Psoas muscle (tissue), 7 donors: ENCODE measurements at regions not wholly inside any gene's neighbourhood (a gene's known extent, or its start where the extent isn't known, plus 50 kb on each side); places are given as distances from the start of the nearest gene placed in this dataset.

Experiments
- ATAC-seq, 4 donors: fragments of 200-7000 bp; cut with Tn5 transposase; one replicate each; pipeline ENCODE4 v1.9.1; 2020; ENCODE audit warnings: moderate library complexity in 3 of 4, mild to moderate bottlenecking in 2 of 4
- DNase-seq, 2 donors: peaks; one replicate each; pipeline ENCODE4 v3.0.0-alpha.2; 2020
- H3K27ac ChIP-seq: fragments of 200-600 bp; one replicate; pipeline ENCODE4 v1.8.0; 2022
- H3K27me3 ChIP-seq, 3 donors: fragments of 200-600 bp in 1 of 3; one replicate each; pipeline versions ENCODE4 v1.6.1 to v1.8.0; 2013 to 2022; ENCODE audit warnings: low read length in 2 of 3, mild to moderate bottlenecking in 2 of 3, moderate library complexity in 1 of 3; ENCODE audit not compliant: insufficient read depth in 3 of 3
- H3K36me3 ChIP-seq, 2 donors: fragments of 200-600 bp in 1 of 2; one replicate each; pipeline versions ENCODE4 v1.6.1 to v1.8.0; 2013 to 2022; ENCODE audit warnings: low read depth in 1 of 2, mild to moderate bottlenecking in 1 of 2, moderate library complexity in 1 of 2; ENCODE audit not compliant: insufficient read depth in 1 of 2
- H3K4me1 ChIP-seq: fragments of 200-600 bp; one replicate; pipeline ENCODE4 v1.8.0; 2022
- H3K4me3 ChIP-seq: fragments of 200-600 bp; one replicate; pipeline ENCODE4 v1.8.0; 2022; ENCODE audit warnings: mild to moderate bottlenecking
- H3K9me3 ChIP-seq: fragments of 200-600 bp; one replicate; pipeline ENCODE4 v1.8.0; 2022
- WGBS, 3 donors: extraction: QIAGEN DNeasy Blood & Tissue Kit; methylation state at CpG; one replicate each; pipeline versions ENCODE4 v1.1.6 to v1.1.7; 2013; 5-methylcytosine and 5-hydroxymethylcytosine counted together
- intact Hi-C, 2 donors: fragments of 100-400 bp; cut with DNase I; formaldehyde crosslinking; loops; one replicate each; pipeline versions ENCODE4 v1.11.0 to v1.14.2; 2022
- TF ChIP-seq, protein P1 (sequence below): fragments of 200-600 bp; IDR thresholded peaks from one replicate; pipeline ENCODE4 v1.8.0; 2022; ENCODE audit warnings: antibody characterized with exemption
- donor health status: healthy with polysubstance abuse.
- donor health status: DM: no; HTN: no; CAD: no; lungs with moderate emphysema.
- donor health status: Bipolar disorder and iron deficiency.
- donor health status: healthy.
- donor health status: DM: yes; HTN: yes; CAD: no.
- donor health status: DM: no; HTN: no; CAD: no.
- donor health status: DM: yes; HTN: yes; CAD: no.

DNA sequence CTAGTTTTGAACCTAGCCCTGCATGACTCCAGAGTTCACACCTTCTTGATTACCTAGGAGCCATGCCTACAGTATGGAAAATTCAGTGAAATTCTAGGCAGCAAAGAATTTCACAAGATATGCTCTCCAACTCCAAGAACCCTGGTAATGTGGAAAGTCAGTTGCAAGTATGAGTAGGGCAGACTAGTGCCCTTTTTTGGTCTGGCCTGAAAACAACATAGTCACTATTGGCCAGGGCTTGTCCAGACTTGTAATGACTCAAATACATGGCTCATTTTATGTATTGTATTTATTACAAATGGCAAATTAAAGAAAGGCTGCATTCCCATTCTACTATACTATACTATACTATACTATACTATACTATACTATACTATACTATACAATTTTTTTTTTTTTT lies 160.4 kb downstream of the ESM1 start:
- intact Hi-C loops, result no loop called here
- Histone ChIP-seq H3K27ac (no peak overlapping the region), H3K4me1 (no peaks in the 10 kb centered on the region), H3K9me3 (no peaks in the 10 kb centered on the region), H3K27me3 (no peaks in the 10 kb centered on the region), H3K4me3 (no peak overlapping the region), H3K36me3 (no peaks in the 10 kb centered on the region)
- ATAC-seq (no peak), DNase-seq (no peak)
- TF ChIP-seq, protein P1, sequence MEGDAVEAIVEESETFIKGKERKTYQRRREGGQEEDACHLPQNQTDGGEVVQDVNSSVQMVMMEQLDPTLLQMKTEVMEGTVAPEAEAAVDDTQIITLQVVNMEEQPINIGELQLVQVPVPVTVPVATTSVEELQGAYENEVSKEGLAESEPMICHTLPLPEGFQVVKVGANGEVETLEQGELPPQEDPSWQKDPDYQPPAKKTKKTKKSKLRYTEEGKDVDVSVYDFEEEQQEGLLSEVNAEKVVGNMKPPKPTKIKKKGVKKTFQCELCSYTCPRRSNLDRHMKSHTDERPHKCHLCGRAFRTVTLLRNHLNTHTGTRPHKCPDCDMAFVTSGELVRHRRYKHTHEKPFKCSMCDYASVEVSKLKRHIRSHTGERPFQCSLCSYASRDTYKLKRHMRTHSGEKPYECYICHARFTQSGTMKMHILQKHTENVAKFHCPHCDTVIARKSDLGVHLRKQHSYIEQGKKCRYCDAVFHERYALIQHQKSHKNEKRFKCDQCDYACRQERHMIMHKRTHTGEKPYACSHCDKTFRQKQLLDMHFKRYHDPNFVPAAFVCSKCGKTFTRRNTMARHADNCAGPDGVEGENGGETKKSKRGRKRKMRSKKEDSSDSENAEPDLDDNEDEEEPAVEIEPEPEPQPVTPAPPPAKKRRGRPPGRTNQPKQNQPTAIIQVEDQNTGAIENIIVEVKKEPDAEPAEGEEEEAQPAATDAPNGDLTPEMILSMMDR, result no peak

DNA sequence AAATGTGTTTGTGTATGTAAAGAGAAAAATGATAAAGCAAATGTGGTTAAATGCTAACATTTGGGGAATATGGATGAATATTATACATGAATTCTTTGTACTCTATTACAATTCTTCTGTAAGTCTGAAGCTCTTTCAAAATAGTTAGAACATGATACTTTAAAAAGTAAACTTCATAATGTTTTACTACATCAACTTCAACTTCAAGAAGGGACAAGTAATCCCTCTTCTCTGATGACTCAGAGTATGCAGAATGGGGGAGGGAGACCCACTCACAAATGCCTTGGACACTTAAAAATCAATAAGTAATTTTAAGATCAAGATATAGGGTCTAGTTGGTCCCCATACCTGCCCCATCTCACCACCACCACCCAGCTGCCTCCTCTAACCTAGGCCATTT lies 162.4 kb downstream of the ESM1 start:
- DNase-seq (no peak), ATAC-seq (no peak)
- H3K36me3 ChIP-seq, result no peaks in the 10 kb centered on the region
- no peaks in the 10 kb centered on the region for H3K27me3 ChIP-seq
- no peaks in the 10 kb centered on the region for H3K4me1 ChIP-seq
- TF ChIP-seq, protein P1, result no peak
- H3K27ac ChIP-seq, result no peak overlapping the region
- intact Hi-C loops, result no loop called here
- no peaks in the 10 kb centered on the region for H3K9me3 ChIP-seq
- no peak overlapping the region for H3K4me3 ChIP-seq

- TF ChIP-seq, protein P1, result no peak
- 90 to 94% (median 92%) methylated on average over 2 of the region's 2 CpGs for WGBS, 3 donors
- ATAC-seq, result no peak
Measured at GRCh38 chr5:54822324-54822687, 163.1 kb downstream of the ESM1 start.

GRCh38 chr5:54821445-54822323 lies 163.7 kb downstream of the ESM1 start:
- TF ChIP-seq, protein P1, result no peak
- Histone ChIP-seq H3K4me3 (no peak overlapping the region), H3K36me3 (no peaks in the 10 kb centered on the region), H3K9me3 (no peaks in the 10 kb centered on the region), H3K4me1 (no peaks in the 10 kb centered on the region), H3K27me3 (no peaks in the 10 kb centered on the region), H3K27ac (no peak overlapping the region)
- DNase-seq (no peak), ATAC-seq (no peak)
- intact Hi-C loops, result no loop called here
- WGBS, 3 donors, result 71 to 76% (median 74%) methylated on average over 4 of the region's 4 CpGs

More at GRCh38 chr5:54822324-54822687, 163.1 kb downstream of the ESM1 start:
- DNase-seq, result no peak
- intact Hi-C loops, result no loop called here
- Histone ChIP-seq H3K27me3 (no peaks in the 10 kb centered on the region), H3K4me3 (no peak overlapping the region), H3K4me1 (no peaks in the 10 kb centered on the region), H3K9me3 (no peaks in the 10 kb centered on the region), H3K36me3 (no peaks in the 10 kb centered on the region), H3K27ac (no peak overlapping the region)
